HEK293T (cell line): ENCODE measurements at regions not wholly inside any gene's neighbourhood (a gene's known extent, or its start where the extent isn't known, plus 50 kb on each side); places are given as distances from the start of the nearest gene placed in this dataset.

Experiments used
- BHLHE40 ChIP-seq: fragments of 450-650 bp; IDR thresholded peaks from 2 replicates; pipeline ENCODE4 v1.6.1; 2016; ENCODE audit warnings: mild to moderate bottlenecking, moderate library complexity, borderline replicate concordance
- LEF1 ChIP-seq: fragments of 450-650 bp; IDR thresholded peaks from 2 replicates; pipeline ENCODE4 v1.6.1; 2017; ENCODE audit warnings: mild to moderate bottlenecking, borderline replicate concordance
- NFRKB ChIP-seq: fragments of 450-650 bp; IDR thresholded peaks from 2 replicates; pipeline ENCODE4 v1.6.1; 2016; ENCODE audit warnings: mild to moderate bottlenecking, moderate library complexity
- SP1 ChIP-seq: fragments of 450-650 bp; IDR thresholded peaks from 2 replicates; pipeline ENCODE4 v1.6.1; 2017
- ZNF384 ChIP-seq: fragments of 450-650 bp; IDR thresholded peaks from 2 replicates; pipeline ENCODE4 v1.6.1; 2016

- no peak for TF ChIP-seq BHLHE40
- no peak for TF ChIP-seq SP1
- TF ChIP-seq ZNF384: no peak
- TF ChIP-seq NFRKB: no peak
- TF ChIP-seq LEF1: no peak
Measured at GRCh38 chr15:35646790-35647189, 100.8 kb upstream of the DPH6 start.
